Ovary (tissue), 7 donors: ENCODE measurements at regions not wholly inside any gene's neighbourhood (a gene's known extent, or its start where the extent isn't known, plus 50 kb on each side); places are given as distances from the start of the nearest gene placed in this dataset.

Source experiments
- DNase-seq, 5 donors: peaks; one replicate each; pipeline ENCODE4 v3.0.0-alpha.2; 2019 to 2020
- H3K27ac ChIP-seq, 2 donors: fragments of 200-600 bp; one replicate each; pipeline versions ENCODE4 v1.5.1 to v1.8.0; 2019 to 2022
- H3K27me3 ChIP-seq: fragments of 200-600 bp; one replicate; pipeline ENCODE4 v1.8.0; 2022
- H3K36me3 ChIP-seq: fragments of 200-600 bp; sonication (generic); one replicate; pipeline ENCODE4 v1.5.1; 2019
- H3K4me1 ChIP-seq: one replicate; pipeline ENCODE4 v1.8.1; 2013; ENCODE audit warnings: mild to moderate bottlenecking, moderate library complexity; ENCODE audit not compliant: insufficient read depth
- H3K4me3 ChIP-seq: fragments of 200-600 bp; sonication (generic); one replicate; pipeline ENCODE4 v1.5.1; 2017
- H3K9me3 ChIP-seq, 2 donors: fragments of 200-600 bp in 1 of 2; sonication (generic) in 1 of 2; one replicate each; pipeline versions ENCODE4 v1.5.1 to v1.8.1; 2013 to 2019; ENCODE audit warnings: mild to moderate bottlenecking in 1 of 2, moderate library complexity in 1 of 2
- CTCF ChIP-seq, 3 donors: fragments of 450-650 bp in 2 of 3; fragments of 200-600 bp in 1 of 3; IDR thresholded peaks; one replicate each; pipeline versions ENCODE4 v1.5.1 to v1.8.0; 2016 to 2022; ENCODE audit warnings: antibody characterized with exemption in 3 of 3, mild to moderate bottlenecking in 1 of 3
- EP300 ChIP-seq: sonication (generic); formaldehyde crosslinking; IDR thresholded peaks from one replicate; pipeline ENCODE4 v1.6.1; 2017; ENCODE audit warnings: antibody characterized with exemption
- POLR2A ChIP-seq: fragments of 450-650 bp; IDR thresholded peaks from one replicate; pipeline ENCODE4 v1.6.1; 2017; ENCODE audit warnings: antibody characterized with exemption, mild to moderate bottlenecking, moderate library complexity
- WGBS, 3 donors: extraction: QIAGEN DNeasy Blood & Tissue Kit in 1 of 3; methylation state at CpG; one replicate each; pipeline versions ENCODE4 v1.1.5 to v1.1.7; 2013 to 2017; 5-methylcytosine and 5-hydroxymethylcytosine counted together
- intact Hi-C, 4 donors: fragments of 100-400 bp; cut with DNase I; formaldehyde crosslinking; loops; one replicate each; pipeline versions ENCODE4 v1.11.0 to v1.15.1; 2022 to 2023
- donor health status: DM: no; HTN: no; CAD: no; lungs with moderate emphysema.
- donor health status: DM: no; HTN: no; CAD: no.
- donor health status: Bipolar disorder and iron deficiency.
- donor health status: DM: no; HTN: no; CAD: no.
- donor health status: DM: yes; HTN: yes; CAD: no.

DNA sequence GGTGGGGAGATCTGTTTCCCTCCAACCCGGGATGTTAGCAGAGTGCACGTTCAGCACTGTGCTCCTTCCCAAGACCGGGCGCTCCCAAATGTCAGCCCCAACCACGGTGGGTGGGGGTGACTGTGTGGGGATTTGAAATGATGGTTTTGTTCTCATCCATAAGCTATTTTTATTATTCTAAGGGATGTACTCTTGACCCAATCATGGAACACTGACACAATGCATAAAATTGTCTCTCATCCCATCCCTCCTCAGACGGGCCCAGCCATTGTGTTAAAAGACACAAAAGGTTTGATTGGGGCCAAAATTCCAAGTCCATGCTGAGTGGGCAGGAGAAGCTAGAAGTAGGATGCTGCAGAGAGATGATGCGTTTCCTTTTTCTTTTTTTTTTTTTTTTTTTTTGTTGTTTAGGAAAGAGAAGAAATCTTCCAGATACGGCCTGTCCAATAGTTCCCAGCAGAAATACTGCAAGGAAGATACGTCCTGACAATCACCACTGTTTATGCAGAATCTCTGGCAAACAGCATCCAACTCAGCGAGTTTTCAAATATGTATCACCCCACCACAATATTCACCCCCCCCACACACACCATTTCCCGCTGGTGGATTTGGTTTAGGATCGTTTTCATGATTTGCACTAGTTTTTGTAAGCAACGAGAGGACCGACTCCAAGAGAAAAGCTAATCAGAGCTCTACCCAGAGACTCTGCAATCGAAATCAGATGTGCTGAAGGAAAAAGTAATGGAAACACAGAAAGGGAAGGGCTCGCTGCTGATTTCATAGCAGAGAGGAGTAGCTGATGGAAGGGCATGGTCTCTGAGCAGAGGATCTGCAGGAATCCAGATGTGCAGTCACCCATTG, 163.5 kb upstream of the DYNLRB2 start:
- Histone ChIP-seq H3K4me3 (no peak overlapping the region), H3K27me3 (no peaks in the 10 kb centered on the region), H3K36me3 (no peaks in the 10 kb centered on the region), H3K27ac (no peak overlapping the region), H3K9me3 (no peaks in the 10 kb centered on the region), H3K4me1 (peaks cover 5% of the 10 kb centered on the region)
- TF ChIP-seq CTCF (IDR thresholded peaks at IDR 0.05) (no peak), POLR2A (no peak)
- intact Hi-C loops = loop anchor here in 1 of 4 donors (2.0 kb wide), 1 partner anchor 67 kb away; no protein-coding TSS in a partner anchor
- no peak for DNase-seq
- WGBS, 3 donors = 12 to 22% (median 12%) methylated on average over 16 of the region's 16 CpGs

DNA sequence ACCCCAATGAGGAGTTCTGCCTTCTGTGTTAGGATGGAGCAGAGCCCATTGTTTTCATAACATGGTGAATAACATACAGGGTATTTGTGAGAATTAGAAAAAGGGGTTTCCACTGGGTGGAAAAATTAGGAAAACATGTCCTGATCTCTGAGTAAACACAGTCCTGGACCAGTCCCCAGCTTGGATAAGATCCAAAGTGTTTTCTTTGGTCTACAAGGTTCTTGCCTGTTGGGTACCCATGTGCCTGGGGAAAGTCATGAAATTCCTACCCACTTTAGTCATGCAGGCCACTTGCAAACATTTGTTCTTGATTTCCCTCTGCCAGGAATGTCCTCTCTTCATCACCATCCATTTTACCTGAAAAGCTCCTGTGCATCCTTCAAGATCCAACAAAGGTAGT, 164.8 kb upstream of the DYNLRB2 start:
- no peak overlapping the region for H3K27ac ChIP-seq
- DNase-seq = no peak
- no peaks in the 10 kb centered on the region for H3K27me3 ChIP-seq
- H3K9me3 ChIP-seq = no peaks in the 10 kb centered on the region
- H3K4me1 ChIP-seq = peaks cover 5% of the 10 kb centered on the region
- H3K4me3 ChIP-seq = no peak overlapping the region
- intact Hi-C loops = loop anchor here in 1 of 4 donors (2.0 kb wide), 1 partner anchor 65 kb away; no protein-coding TSS in a partner anchor
- TF ChIP-seq POLR2A (no peak), EP300 (no peak), CTCF (IDR thresholded peaks at IDR 0.05) (no peak)
- no peaks in the 10 kb centered on the region for H3K36me3 ChIP-seq

GRCh38 chr16:80375513-80375912, 165.3 kb upstream of the DYNLRB2 start:
- intact Hi-C loops = no loop called here
- TF ChIP-seq EP300 (no peak), CTCF (IDR thresholded peaks at IDR 0.05) (no peak)
- DNase-seq = no peak
- Histone ChIP-seq H3K4me1 (peaks cover 5% of the 10 kb centered on the region), H3K9me3 (no peaks in the 10 kb centered on the region), H3K36me3 (no peaks in the 10 kb centered on the region), H3K27me3 (no peaks in the 10 kb centered on the region), H3K27ac (no peak overlapping the region), H3K4me3 (no peak overlapping the region)
- WGBS, 3 donors = 84 to 95% (median 88%) methylated on average over 1 of the region's 1 CpG

- no peaks in the 10 kb centered on the region for H3K27me3 ChIP-seq
- WGBS, 3 donors = 94 to 96% (median 96%) methylated on average over 10 of the region's 10 CpGs
- no peak overlapping the region for H3K27ac ChIP-seq
- peaks cover 3% of the 10 kb centered on the region for H3K4me1 ChIP-seq
- H3K36me3 ChIP-seq = no peaks in the 10 kb centered on the region
- intact Hi-C loops = no loop called here
- DNase-seq = no peak
- no peak overlapping the region for H3K4me3 ChIP-seq
- no peak for TF ChIP-seq CTCF (IDR thresholded peaks at IDR 0.05)
- TF ChIP-seq POLR2A = no peak
- no peak for TF ChIP-seq EP300
- H3K9me3 ChIP-seq = no peaks in the 10 kb centered on the region
Measured at GRCh38 chr16:80372341-80372740, 168.5 kb upstream of the DYNLRB2 start.
